ENCODE measurements at regions not wholly inside any gene's neighbourhood (a gene's known extent, or its start where the extent isn't known, plus 50 kb on each side); places are given as distances from the start of the nearest gene placed in this dataset.

DNA sequence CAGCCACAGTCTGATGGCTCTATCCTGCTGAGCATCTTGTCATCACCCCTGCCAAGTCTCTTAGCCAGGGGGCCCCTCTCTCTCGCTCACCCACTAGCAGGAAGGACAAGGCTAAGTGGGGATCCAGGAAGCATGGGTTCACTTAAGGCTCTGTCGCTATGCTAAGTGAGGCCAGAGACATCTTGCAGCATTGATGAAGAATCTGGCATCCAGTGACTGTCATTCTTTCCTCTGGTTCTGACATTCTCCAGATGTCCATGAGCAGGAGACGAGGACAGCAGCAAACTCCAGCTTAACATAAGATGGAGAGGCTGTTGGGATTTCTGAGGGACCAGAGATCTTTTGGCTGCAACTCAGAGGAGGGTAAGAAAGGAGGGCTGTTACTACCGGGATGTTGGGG lies 230.2 kb downstream of the TSHZ3 start:
- Histone ChIP-seq H3K27me3 (ENCODE audit: insufficient read depth, low read length) (no peaks in the 10 kb centered on the region), H3K56ac (ENCODE audit: insufficient read length, low read depth, low read length) (no peak overlapping the region), H3K23me2 (ENCODE audit: insufficient read length, low read depth, low read length, poor library complexity, severe bottlenecking) (no peaks in the 10 kb centered on the region), H3K4me2 (ENCODE audit: insufficient read depth, insufficient read length, low read length) (no peak overlapping the region), H3K9ac (ENCODE audit: extremely low read depth, insufficient read length, low read length) (no peak overlapping the region), H3K9me3 (ENCODE audit: control insufficient read depth, low read depth, low read length) (no peaks in the 10 kb centered on the region), H2BK20ac (ENCODE audit: low read depth, low read length, poor library complexity, severe bottlenecking) (no peak overlapping the region), H4K20me1 (ENCODE audit: control insufficient read depth, insufficient read depth, insufficient read length) (no peaks in the 10 kb centered on the region), H2BK15ac (ENCODE audit: low read depth, low read length) (no peak overlapping the region), H3K4me1 (ENCODE audit: insufficient read depth, low read length) (no peaks in the 10 kb centered on the region), H3K27ac (ENCODE audit: insufficient read length, low read depth, low read length) (no peak overlapping the region), H3K79me1 (ENCODE audit: insufficient read depth, low read depth, low read length, poor library complexity, severe bottlenecking) (no peaks in the 10 kb centered on the region), H3K79me2 (ENCODE audit: insufficient read depth, low read length) (no peaks in the 10 kb centered on the region), H3K4ac (ENCODE audit: low read depth, low read length) (no peak overlapping the region), H2AK5ac (ENCODE audit: insufficient read length, low read length) (no peak overlapping the region), H3K18ac (ENCODE audit: insufficient read length, low read depth, low read length) (no peak overlapping the region), H4K91ac (ENCODE audit: insufficient read length, low read depth, low read length) (no peak overlapping the region), H4K8ac (replicated peaks; ENCODE audit: insufficient read length, low read depth, low read length) (no peak overlapping the region), H3K14ac (ENCODE audit: insufficient read depth, low read length) (no peak overlapping the region), H2BK5ac (ENCODE audit: insufficient read length, low read length) (no peak overlapping the region), H3K23ac (ENCODE audit: insufficient read length, low read depth, low read length) (no peak overlapping the region), H2BK120ac (ENCODE audit: low read depth, low read length, poor library complexity, severe bottlenecking) (no peak overlapping the region), H3T11ph (ENCODE audit: low read length) (no peak overlapping the region), H4K5ac (ENCODE audit: insufficient read length, low read depth, low read length) (no peak overlapping the region), H2BK12ac (ENCODE audit: insufficient read length, low read depth, low read length) (no peak overlapping the region), H2AFZ (ENCODE audit: low read length) (no peak overlapping the region)
- Mint-ChIP-seq H3K9me3 (no peaks in the 10 kb centered on the region; a peak in 1 of 5 replicates), H3K27me3 (ENCODE audit: low read depth) (no peaks in the 10 kb centered on the region; the same call in 1 of the 2 replicates), H3K4me1 (no peaks in the 10 kb centered on the region), H3K36me3 (ENCODE audit: insufficient read depth in 1 of 3, low read depth in 3 of 3) (no peaks in the 10 kb centered on the region), H3K4me3 (no peak overlapping the region), H3K27ac (no peak overlapping the region)
- no peak for DNase-seq
- TF ChIP-seq, protein P1, sequence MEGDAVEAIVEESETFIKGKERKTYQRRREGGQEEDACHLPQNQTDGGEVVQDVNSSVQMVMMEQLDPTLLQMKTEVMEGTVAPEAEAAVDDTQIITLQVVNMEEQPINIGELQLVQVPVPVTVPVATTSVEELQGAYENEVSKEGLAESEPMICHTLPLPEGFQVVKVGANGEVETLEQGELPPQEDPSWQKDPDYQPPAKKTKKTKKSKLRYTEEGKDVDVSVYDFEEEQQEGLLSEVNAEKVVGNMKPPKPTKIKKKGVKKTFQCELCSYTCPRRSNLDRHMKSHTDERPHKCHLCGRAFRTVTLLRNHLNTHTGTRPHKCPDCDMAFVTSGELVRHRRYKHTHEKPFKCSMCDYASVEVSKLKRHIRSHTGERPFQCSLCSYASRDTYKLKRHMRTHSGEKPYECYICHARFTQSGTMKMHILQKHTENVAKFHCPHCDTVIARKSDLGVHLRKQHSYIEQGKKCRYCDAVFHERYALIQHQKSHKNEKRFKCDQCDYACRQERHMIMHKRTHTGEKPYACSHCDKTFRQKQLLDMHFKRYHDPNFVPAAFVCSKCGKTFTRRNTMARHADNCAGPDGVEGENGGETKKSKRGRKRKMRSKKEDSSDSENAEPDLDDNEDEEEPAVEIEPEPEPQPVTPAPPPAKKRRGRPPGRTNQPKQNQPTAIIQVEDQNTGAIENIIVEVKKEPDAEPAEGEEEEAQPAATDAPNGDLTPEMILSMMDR (conservative IDR thresholded peaks at IDR 0.05): no peak
- WGBS (ENCODE audit: extremely low coverage, insufficient read length, low lambda C conversion rate): no CpG with 5 or more reads among the region's 4 CpGs

Data from H9 (cell line).